ENCODE measurements at regions not wholly inside any gene's neighbourhood (a gene's known extent, or its start where the extent isn't known, plus 50 kb on each side); places are given as distances from the start of the nearest gene placed in this dataset.

DNA sequence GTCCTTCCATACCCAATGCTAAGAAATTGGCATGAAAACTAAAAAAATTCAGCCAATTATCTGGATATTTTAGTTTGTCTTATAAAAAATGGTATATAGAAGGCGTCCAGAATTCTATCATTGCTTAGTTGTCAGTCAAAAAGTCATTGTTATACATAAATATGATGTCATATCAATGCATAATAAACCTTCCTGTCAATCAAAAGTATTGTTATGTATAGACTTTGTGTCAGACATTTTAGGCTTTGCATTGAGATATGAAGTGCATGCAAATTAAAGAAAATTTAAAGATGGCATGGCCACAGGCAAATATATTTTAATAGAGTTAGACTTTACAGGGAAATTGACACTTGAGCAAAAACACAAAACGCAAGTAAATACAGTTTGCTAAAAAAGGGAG is 173.4 kb upstream of the FANCL start:
- no peak for TF ChIP-seq CTCF (IDR thresholded peaks at IDR 0.05)
- H3K4me3 Mint-ChIP-seq, result no peak overlapping the region
- H3K27me3 Mint-ChIP-seq (ENCODE audit: insufficient read depth), result no peaks in the 10 kb centered on the region
- no peak for DNase-seq
- no peaks in the 10 kb centered on the region for H3K9me3 Mint-ChIP-seq
- H3K36me3 Mint-ChIP-seq (ENCODE audit: low read depth), result no peaks in the 10 kb centered on the region
- no peak overlapping the region for H3K27ac Mint-ChIP-seq
- no peaks in the 10 kb centered on the region for H3K4me1 Mint-ChIP-seq (ENCODE audit: low read depth)

DNA sequence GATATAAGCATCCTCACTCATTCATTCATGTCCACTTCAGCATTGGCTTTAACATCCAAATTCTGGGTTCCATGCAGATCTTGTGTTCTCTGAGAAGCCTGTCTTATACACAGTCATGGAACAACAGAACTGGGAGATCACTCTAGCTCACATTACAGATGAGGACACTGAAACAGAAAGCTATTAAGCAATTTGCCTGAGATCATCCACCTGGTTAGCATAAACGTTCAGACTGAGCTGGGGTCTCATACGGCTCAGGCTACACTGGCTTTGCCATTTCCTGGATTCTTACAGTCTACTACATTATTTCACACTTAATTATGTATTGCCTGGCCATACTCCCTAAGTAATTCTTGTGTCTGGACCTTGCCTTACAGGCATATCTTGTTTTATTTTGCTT is 169.4 kb upstream of the FANCL start:
- no peaks in the 10 kb centered on the region for H3K4me1 Mint-ChIP-seq (ENCODE audit: low read depth)

DNA sequence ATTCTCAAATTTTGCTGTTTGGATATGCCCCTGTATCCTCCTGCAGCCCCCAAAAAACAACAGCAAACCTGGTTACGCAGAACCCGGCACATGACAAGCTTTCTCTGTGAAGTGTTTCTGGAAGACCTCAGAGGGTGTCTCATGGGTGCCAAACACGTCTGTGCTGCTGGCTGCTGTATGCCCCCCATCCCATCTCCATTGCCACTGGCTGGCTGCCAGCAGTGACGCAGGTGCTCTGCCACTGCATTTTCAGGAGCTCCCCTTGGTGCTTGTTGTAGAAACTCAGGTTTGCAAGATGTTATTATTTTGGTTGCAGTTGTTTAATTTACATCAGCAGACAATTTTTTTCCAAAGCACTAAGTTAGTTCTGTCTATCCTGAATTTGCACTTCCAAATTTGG is 166.4 kb upstream of the FANCL start:
- no peaks in the 10 kb centered on the region for H3K9me3 Mint-ChIP-seq
- no peaks in the 10 kb centered on the region for H3K36me3 Mint-ChIP-seq (ENCODE audit: low read depth)
- no peaks in the 10 kb centered on the region for H3K4me1 Mint-ChIP-seq (ENCODE audit: low read depth)
- no peak for DNase-seq
- no peak for TF ChIP-seq CTCF (IDR thresholded peaks at IDR 0.05)
- H3K27me3 Mint-ChIP-seq (ENCODE audit: insufficient read depth), result peaks cover 3% of the 10 kb centered on the region; the same call in 1 of the 2 replicates
- H3K27ac Mint-ChIP-seq, result no peak overlapping the region
- H3K4me3 Mint-ChIP-seq, result no peak overlapping the region

More for the DNA sequence above, 169.4 kb upstream of the FANCL start:
- H3K4me3 Mint-ChIP-seq, result no peak overlapping the region
- no peaks in the 10 kb centered on the region for H3K36me3 Mint-ChIP-seq (ENCODE audit: low read depth)
- DNase-seq, result no peak
- peaks cover 3% of the 10 kb centered on the region; the same call in 1 of the 2 replicates for H3K27me3 Mint-ChIP-seq (ENCODE audit: insufficient read depth)
- TF ChIP-seq CTCF (IDR thresholded peaks at IDR 0.05), result no peak
- no peaks in the 10 kb centered on the region for H3K9me3 Mint-ChIP-seq
- no peak overlapping the region for H3K27ac Mint-ChIP-seq

GRCh38 chr2:58405341-58405740 is 164.2 kb upstream of the FANCL start:
- Mint-ChIP-seq H3K4me1 (ENCODE audit: low read depth) (no peaks in the 10 kb centered on the region), H3K27me3 (ENCODE audit: insufficient read depth) (peaks cover 3% of the 10 kb centered on the region), H3K9me3 (no peaks in the 10 kb centered on the region)

GRCh38 chr2:58401936-58402335 is 160.8 kb upstream of the FANCL start:
- no peaks in the 10 kb centered on the region for H3K4me1 Mint-ChIP-seq (ENCODE audit: low read depth)
- DNase-seq, result no peak
- no peaks in the 10 kb centered on the region for H3K9me3 Mint-ChIP-seq
- H3K36me3 Mint-ChIP-seq (ENCODE audit: low read depth), result no peaks in the 10 kb centered on the region
- no peaks in the 10 kb centered on the region; the same call in 1 of the 2 replicates for H3K27me3 Mint-ChIP-seq (ENCODE audit: insufficient read depth)
- H3K4me3 Mint-ChIP-seq, result no peak overlapping the region
- H3K27ac Mint-ChIP-seq, result no peak overlapping the region
- TF ChIP-seq CTCF (IDR thresholded peaks at IDR 0.05), result no peak

More at GRCh38 chr2:58405341-58405740, 164.2 kb upstream of the FANCL start:
- Mint-ChIP-seq H3K36me3 (ENCODE audit: low read depth) (no peaks in the 10 kb centered on the region), H3K4me3 (no peak overlapping the region), H3K27ac (no peak overlapping the region)
- DNase-seq, result no peak
- no peak for TF ChIP-seq CTCF (IDR thresholded peaks at IDR 0.05)

DNA sequence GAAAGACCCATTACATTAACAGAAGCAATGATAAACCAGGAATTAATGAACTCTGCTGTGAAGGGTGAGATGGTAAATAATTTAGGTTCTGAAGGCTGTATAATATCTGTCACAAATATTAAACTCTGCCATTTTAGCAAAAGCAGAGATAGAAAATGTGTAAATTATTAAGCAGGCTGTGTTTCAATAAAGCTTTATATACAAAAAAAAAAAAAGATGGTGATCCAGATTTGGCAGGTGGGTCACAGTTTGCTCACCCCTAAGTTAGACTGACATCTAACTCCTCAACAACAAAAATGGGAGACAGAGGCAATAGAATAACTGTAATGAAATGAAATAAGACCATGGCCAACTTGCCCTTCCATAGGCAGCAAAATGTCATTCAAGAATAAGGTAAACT is 157.3 kb upstream of the FANCL start:
- no peaks in the 10 kb centered on the region for H3K4me1 Mint-ChIP-seq (ENCODE audit: low read depth)
- H3K27me3 Mint-ChIP-seq (ENCODE audit: insufficient read depth), result no peaks in the 10 kb centered on the region; the same call in 1 of the 2 replicates
- no peak overlapping the region for H3K27ac Mint-ChIP-seq
- H3K4me3 Mint-ChIP-seq, result no peak overlapping the region
- no peak for DNase-seq
- no peaks in the 10 kb centered on the region for H3K36me3 Mint-ChIP-seq (ENCODE audit: low read depth)
- 0 out of 2 replicates have a peak, but pooled peaks cover 3% of the 10 kb centered on the region for H3K9me3 Mint-ChIP-seq
- TF ChIP-seq CTCF (IDR thresholded peaks at IDR 0.05), result no peak

Measured in HFFc6 (cell line).